Sigmoid colon (tissue), 4 donors: ENCODE measurements at regions not wholly inside any gene's neighbourhood (a gene's known extent, or its start where the extent isn't known, plus 50 kb on each side); places are given as distances from the start of the nearest gene placed in this dataset.

ENCODE experiments used
- POLR2A ChIP-seq, 2 donors: fragments of 450-650 bp; IDR thresholded peaks; one replicate each; pipeline ENCODE4 v1.6.1; 2016; ENCODE audit warnings: antibody characterized with exemption in 2 of 2, mild to moderate bottlenecking in 2 of 2, moderate library complexity in 2 of 2
- POLR2AphosphoS5 ChIP-seq, 4 donors: sonication (generic); formaldehyde crosslinking; IDR thresholded peaks; one replicate each; pipeline ENCODE4 v1.6.1; 2017; ENCODE audit warnings: antibody characterized with exemption in 4 of 4
- TF ChIP-seq, protein P1 (sequence below), 4 experiments: fragments of 450-650 bp in 3 of 4; fragments of 200-600 bp in 1 of 4; IDR thresholded peaks; one replicate each; pipeline ENCODE4 v1.5.1; 2016 to 2019; ENCODE audit warnings: antibody characterized with exemption in 4 of 4, mild to moderate bottlenecking in 3 of 4, moderate library complexity in 2 of 4

DNA sequence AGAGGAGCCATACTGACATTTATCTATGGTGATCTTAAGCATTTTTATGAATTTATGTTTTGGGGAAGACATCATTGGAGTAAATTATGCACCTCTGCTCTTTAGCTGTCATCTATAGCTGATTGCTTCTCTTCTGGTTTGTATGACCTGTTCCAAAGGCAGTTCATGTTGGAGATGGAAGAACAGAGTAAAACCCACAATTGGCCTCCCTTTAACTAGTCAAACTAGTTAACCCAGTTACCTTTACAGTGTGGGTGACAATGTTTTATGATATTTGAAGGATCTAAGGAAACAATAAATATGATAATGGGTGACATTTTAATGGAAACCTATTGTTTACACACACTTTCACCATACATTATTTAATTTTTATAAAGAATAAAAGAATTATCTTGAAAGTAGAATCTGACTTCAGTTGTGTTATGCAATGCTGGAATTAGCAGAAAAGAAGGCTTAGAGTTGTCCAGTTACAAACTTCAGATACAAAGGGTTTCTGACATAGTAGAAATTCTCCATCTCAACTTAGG is 263.5 kb downstream of the NFKBIZ start:
- TF ChIP-seq POLR2A (IDR thresholded peaks at IDR 0.05) (no peak), POLR2AphosphoS5 (IDR thresholded peaks at IDR 0.05) (no peak)
- TF ChIP-seq, protein P1, sequence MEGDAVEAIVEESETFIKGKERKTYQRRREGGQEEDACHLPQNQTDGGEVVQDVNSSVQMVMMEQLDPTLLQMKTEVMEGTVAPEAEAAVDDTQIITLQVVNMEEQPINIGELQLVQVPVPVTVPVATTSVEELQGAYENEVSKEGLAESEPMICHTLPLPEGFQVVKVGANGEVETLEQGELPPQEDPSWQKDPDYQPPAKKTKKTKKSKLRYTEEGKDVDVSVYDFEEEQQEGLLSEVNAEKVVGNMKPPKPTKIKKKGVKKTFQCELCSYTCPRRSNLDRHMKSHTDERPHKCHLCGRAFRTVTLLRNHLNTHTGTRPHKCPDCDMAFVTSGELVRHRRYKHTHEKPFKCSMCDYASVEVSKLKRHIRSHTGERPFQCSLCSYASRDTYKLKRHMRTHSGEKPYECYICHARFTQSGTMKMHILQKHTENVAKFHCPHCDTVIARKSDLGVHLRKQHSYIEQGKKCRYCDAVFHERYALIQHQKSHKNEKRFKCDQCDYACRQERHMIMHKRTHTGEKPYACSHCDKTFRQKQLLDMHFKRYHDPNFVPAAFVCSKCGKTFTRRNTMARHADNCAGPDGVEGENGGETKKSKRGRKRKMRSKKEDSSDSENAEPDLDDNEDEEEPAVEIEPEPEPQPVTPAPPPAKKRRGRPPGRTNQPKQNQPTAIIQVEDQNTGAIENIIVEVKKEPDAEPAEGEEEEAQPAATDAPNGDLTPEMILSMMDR (IDR thresholded peaks at IDR 0.05): no peak
